ENCODE measurements at regions not wholly inside any gene's neighbourhood (a gene's known extent, or its start where the extent isn't known, plus 50 kb on each side); places are given as distances from the start of the nearest gene placed in this dataset.

GRCh38 chr3:106282943-106283342, 414.1 kb upstream of the CBLB start:
- no peak for TF ChIP-seq RARB (CRISPR knock-in tag; IDR thresholded peaks at IDR 0.05)
- TF ChIP-seq BACH2 (CRISPR knock-in tag; IDR thresholded peaks at IDR 0.05; ENCODE audit: borderline replicate concordance), result no peak
- TF ChIP-seq ISL1 (CRISPR knock-in tag; IDR thresholded peaks at IDR 0.05), result no peak
- no peak for TF ChIP-seq ZC3H10 (CRISPR knock-in tag; IDR thresholded peaks at IDR 0.05)
- TF ChIP-seq ARNTL (CRISPR knock-in tag; IDR thresholded peaks at IDR 0.05; ENCODE audit: borderline replicate concordance, low read depth), result no peak
- TF ChIP-seq TOX (CRISPR knock-in tag; IDR thresholded peaks at IDR 0.05; ENCODE audit: borderline replicate concordance), result no peak
- no peak for ATAC-seq

DNA sequence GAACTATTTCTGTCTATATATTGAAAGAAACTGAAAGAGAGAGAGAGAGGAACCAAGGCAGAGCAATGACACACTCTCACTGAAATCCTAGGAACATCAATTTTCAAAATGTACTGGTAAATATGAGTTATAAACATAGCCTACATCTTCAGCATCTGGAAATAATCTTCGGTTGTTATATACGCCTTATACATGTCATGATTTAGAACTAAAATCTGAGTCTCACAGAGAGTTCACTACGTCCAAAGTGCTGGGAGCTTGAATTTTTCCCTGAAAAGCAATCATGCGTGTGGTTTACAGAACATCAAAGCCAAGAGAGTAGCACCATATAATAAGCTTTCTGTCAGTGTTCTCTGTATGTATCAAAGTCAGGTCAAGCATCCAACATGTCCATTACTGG, 420.0 kb upstream of the CBLB start:
- no peak for ATAC-seq
- TF ChIP-seq CSRNP3 (CRISPR knock-in tag; IDR thresholded peaks at IDR 0.05) (no peak), PPARA (CRISPR knock-in tag; IDR thresholded peaks at IDR 0.05; ENCODE audit: borderline replicate concordance) (no peak), SNAI2 (CRISPR knock-in tag; IDR thresholded peaks at IDR 0.05) (no peak), CSDC2 (CRISPR knock-in tag; IDR thresholded peaks at IDR 0.05) (no peak), ZFP3 (CRISPR knock-in tag; IDR thresholded peaks at IDR 0.05) (no peak), BACH2 (CRISPR knock-in tag; IDR thresholded peaks at IDR 0.05; ENCODE audit: borderline replicate concordance) (no peak)

DNA sequence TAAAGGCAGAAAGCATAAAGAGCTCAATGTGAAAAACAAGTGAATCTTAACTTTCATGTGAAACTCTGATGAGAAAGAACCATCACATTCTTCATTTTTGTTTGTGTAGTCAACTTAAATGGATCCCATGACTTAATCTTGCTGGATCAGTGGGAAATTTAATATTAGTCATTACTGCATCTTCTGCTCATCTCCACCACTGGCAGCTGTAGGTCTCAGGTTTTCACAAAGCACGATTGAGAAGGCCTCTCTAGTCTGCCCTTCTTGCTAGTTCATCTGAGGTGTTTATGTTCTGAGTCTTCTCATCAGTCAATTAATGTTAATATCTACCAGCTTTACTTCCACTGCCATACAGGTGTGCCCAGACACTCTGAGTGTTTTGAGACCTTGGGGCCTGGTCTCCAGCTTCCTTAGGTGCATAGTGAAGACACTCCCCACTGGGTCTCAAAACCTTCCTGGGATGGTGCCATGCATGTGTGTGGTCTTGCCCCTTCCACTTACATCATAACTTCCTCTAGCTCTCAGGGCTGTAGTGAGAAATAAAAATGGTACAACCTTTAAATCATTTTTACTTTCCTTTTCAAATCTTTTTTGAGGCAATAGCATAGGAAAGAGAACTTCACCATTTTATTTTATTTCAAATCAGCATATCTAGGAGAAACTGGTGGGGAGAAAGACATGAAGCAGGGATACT, 421.6 kb upstream of the CBLB start:
- no peak for TF ChIP-seq CSDC2 (CRISPR knock-in tag; IDR thresholded peaks at IDR 0.05)
- no peak for TF ChIP-seq TSHZ2 (CRISPR knock-in tag; IDR thresholded peaks at IDR 0.05)
- no peak for TF ChIP-seq ZNF8 (CRISPR knock-in tag; IDR thresholded peaks at IDR 0.05)
- TF ChIP-seq ZC3H10 (CRISPR knock-in tag; IDR thresholded peaks at IDR 0.05), result no peak
- TF ChIP-seq ZNF70 (CRISPR knock-in tag; IDR thresholded peaks at IDR 0.05), result no peak
- TF ChIP-seq POU6F1 (CRISPR knock-in tag; IDR thresholded peaks at IDR 0.05; ENCODE audit: borderline replicate concordance, low read depth), result no peak
- no peak for ATAC-seq

DNA sequence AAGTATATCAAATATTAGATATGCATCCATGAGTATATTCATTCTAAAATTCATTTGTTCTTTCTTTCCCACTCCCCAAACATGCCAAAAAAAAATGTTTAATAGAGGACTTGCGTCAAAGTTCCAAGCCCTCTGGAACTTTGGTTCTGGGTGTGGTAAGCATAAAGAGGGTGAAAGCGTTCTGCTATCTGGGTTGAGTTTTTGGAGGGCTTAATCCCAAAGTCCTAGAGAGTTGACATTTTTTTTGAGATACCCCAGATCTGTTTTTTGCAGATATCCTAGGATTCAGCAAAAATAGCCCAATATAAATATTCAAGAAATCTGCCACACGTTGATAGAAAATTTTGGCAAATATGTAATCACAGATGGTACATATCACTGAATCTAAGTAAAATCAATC, 424.3 kb upstream of the CBLB start:
- ATAC-seq, result no peak
- TF ChIP-seq ESRRG (CRISPR knock-in tag; IDR thresholded peaks at IDR 0.05) (no peak), CSRNP3 (CRISPR knock-in tag; IDR thresholded peaks at IDR 0.05) (no peak), PPARA (CRISPR knock-in tag; IDR thresholded peaks at IDR 0.05; ENCODE audit: borderline replicate concordance) (no peak), OSR1 (CRISPR knock-in tag; IDR thresholded peaks at IDR 0.05) (no peak), CSDC2 (CRISPR knock-in tag; IDR thresholded peaks at IDR 0.05) (no peak), TSHZ2 (CRISPR knock-in tag; IDR thresholded peaks at IDR 0.05) (no peak), BACH2 (CRISPR knock-in tag; IDR thresholded peaks at IDR 0.05; ENCODE audit: borderline replicate concordance) (no peak), ZFP3 (CRISPR knock-in tag; IDR thresholded peaks at IDR 0.05) (no peak), PATZ1 (CRISPR knock-in tag; IDR thresholded peaks at IDR 0.05; ENCODE audit: borderline replicate concordance) (no peak), ZNF565 (CRISPR knock-in tag; conservative IDR thresholded peaks at IDR 0.05; ENCODE audit: low read depth) (no peak), ZC3H10 (CRISPR knock-in tag; IDR thresholded peaks at IDR 0.05) (no peak)
- TF ChIP-seq, protein P1, sequence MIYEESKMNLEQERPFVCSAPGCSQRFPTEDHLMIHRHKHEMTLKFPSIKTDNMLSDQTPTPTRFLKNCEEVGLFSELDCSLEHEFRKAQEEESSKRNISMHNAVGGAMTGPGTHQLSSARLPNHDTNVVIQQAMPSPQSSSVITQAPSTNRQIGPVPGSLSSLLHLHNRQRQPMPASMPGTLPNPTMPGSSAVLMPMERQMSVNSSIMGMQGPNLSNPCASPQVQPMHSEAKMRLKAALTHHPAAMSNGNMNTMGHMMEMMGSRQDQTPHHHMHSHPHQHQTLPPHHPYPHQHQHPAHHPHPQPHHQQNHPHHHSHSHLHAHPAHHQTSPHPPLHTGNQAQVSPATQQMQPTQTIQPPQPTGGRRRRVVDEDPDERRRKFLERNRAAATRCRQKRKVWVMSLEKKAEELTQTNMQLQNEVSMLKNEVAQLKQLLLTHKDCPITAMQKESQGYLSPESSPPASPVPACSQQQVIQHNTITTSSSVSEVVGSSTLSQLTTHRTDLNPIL (CRISPR knock-in tag; IDR thresholded peaks at IDR 0.05; ENCODE audit: low read depth), result no peak

Data from SK-N-SH treated with all-trans-retinoic acid at 6 μM for 48 hours (cell line).